GM12873 (cell line): ENCODE measurements at regions not wholly inside any gene's neighbourhood (a gene's known extent, or its start where the extent isn't known, plus 50 kb on each side); places are given as distances from the start of the nearest gene placed in this dataset.

ENCODE experiments used
- TF ChIP-seq, protein P1 (sequence below): IDR thresholded peaks from 2 replicates; pipeline ENCODE4 v1.5.1; 2012; ENCODE audit warnings: low read depth, mild to moderate bottlenecking, moderate library complexity, low read length, control low read depth; ENCODE audit not compliant: insufficient read depth; ENCODE audit errors: missing control alignments

DNA sequence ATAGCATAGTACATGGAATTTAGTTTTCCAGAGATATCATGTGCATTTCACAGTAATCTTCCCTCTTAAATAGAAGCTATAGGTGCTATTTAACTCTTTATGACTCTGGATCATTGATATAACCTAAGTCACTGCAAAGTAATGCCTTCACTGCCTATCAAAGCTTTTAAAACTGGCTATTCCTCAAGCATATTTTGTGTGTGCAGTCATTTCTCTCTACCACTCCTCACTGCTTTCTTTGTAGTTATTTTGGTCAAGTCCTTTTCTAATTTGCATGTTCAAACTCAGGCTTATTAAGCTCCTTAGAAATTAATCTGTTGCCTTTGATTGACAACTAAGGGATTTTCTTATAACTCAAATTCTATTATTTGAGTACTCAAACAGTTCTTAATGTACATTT is 79.4 kb upstream of the PLEKHG7 start:
- TF ChIP-seq, protein P1, sequence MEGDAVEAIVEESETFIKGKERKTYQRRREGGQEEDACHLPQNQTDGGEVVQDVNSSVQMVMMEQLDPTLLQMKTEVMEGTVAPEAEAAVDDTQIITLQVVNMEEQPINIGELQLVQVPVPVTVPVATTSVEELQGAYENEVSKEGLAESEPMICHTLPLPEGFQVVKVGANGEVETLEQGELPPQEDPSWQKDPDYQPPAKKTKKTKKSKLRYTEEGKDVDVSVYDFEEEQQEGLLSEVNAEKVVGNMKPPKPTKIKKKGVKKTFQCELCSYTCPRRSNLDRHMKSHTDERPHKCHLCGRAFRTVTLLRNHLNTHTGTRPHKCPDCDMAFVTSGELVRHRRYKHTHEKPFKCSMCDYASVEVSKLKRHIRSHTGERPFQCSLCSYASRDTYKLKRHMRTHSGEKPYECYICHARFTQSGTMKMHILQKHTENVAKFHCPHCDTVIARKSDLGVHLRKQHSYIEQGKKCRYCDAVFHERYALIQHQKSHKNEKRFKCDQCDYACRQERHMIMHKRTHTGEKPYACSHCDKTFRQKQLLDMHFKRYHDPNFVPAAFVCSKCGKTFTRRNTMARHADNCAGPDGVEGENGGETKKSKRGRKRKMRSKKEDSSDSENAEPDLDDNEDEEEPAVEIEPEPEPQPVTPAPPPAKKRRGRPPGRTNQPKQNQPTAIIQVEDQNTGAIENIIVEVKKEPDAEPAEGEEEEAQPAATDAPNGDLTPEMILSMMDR, result no peak

DNA sequence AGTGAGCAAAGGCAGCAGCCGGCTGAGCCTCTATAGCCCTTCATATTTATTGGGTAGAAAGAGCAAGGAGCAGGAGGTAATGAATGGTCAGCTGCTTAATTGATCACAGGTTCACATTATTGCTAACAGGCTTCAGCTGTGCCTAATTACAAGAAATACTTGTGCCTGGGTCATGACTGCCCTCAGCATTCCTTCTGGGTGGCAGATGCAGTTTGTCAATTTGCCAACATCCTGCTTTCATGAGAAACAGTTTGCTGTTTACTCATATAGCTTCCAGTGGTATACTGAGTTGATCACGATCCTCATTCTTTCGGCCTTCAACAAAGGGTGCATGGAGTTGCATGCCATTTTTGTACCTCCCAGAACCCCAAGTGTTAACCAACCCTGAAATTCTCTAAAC is 81.0 kb upstream of the PLEKHG7 start:
- TF ChIP-seq, protein P1, result no peak

DNA sequence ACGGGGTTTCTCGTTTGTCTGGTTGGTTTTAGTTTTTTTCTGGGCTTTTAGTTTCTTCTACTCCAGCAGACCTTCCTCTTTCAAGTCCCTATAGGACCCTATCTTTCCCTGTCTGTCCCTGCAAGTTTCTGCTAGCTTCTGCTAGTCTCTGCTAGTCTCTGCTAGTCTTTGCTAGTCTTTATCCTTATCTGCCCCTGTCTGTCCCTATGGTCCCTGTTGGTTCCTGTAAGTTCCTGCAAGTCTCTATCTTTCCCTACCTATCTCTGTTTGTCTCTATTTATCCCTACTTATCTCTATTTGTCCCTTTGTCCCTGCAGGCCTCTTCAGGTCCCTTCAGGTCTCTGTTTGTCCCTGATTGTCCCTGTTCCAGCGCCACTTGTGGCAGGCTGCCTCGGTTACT is 81.5 kb upstream of the PLEKHG7 start:
- TF ChIP-seq, protein P1, result no peak

DNA sequence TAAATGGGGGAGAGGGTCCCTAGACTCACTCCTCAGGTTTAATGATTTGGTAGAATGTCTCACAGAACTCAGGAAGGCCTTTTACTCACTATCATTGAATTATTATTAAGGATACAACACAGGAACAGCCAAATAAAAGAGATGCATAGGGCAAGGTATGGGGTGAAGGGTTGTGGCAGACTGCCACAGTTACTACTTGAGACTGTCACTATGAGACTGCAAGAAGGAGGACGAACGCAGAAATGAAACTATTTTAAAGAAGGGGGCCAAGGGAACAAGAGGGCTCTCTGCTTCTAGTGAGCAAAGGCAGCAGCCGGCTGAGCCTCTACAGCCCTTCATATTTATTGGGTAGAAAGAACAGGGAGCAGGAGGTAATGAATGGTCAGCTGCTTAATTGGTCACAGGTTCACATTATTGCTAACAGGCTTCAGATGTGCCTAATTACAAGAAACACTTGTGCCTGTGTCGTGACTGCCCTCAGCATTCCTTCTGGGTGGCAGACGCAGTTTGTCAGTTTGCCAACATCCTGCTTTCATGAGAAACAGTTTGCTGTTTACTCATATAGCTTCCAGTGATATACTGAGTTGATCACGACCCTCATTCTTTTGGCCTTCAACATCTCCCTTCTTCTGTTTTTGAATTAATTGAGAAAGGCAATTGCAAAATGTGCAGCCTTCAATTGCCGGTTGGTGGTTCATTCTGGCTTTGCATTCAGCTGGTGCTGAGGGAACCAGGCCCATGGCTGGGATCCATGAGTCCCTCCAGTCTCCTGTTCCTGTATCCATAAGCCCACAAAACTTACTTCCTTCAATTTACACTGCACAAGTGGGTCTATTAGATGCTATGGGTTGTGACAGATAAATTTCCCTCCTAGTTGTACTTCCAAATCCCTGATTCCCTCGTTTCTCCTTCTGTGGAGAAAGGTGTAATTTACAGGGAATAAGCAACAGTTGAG is 82.8 kb upstream of the PLEKHG7 start:
- TF ChIP-seq, protein P1, result no peak

DNA sequence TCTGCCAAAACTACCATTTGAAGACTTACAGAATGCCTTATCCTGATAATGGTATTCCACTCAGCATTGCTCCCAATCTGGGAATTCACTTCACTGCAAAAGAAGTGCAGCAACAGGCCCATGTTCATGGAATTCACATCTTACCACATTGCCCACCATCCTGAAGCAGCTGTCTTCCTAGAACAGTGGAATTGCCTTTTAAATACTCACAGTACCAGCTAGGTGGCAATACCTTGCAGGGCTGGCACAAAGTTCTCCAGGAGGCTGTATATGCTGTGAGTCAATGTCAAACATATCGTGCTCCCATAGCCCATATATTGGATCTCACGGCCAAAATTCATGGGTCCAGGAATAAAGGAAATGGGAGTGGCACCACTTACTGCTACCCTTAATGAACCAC is 83.8 kb upstream of the PLEKHG7 start:
- TF ChIP-seq, protein P1, result no peak

DNA sequence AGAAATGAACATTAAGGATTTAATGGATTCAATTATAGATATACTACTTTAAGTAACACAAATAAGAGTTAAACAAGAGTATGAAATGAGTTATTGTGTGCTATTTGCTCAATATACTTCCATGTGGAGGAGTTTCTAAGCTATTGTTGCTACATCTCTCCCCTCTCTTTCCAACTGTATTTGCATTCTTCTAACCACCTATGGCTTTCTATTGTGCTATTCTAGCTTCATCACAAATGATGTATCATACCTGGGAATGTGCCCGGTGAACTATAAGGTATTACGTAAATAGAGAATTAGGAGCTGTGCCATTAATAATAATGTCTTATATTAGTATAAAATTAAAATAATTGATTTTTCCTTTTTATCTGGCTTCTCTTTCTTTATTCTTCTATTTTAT is 87.1 kb upstream of the PLEKHG7 start:
- TF ChIP-seq, protein P1, result no peak

DNA sequence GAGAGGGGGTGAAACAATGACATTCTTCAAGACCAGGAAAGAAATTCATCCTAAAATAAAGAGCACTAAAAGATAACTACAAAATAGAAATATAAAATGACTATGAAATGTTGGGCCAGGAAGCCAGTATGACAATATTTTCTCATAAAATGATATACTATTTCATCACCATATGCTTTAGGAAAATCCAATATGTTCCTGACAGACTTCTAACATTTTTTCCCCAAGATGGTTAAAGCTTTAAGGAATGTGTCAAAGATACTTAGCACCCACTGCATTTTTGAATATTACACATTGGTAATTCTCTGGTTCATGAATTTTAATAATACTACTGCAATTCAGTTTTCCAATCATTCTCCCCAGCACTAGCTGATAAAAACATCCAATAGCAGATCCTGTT is 87.7 kb upstream of the PLEKHG7 start:
- TF ChIP-seq, protein P1, result no peak
